ENCODE measurements at regions not wholly inside any gene's neighbourhood (a gene's known extent, or its start where the extent isn't known, plus 50 kb on each side); places are given as distances from the start of the nearest gene placed in this dataset.

- no peak for TF ChIP-seq CTCF (IDR thresholded peaks at IDR 0.05; ENCODE audit: control extremely low read depth, extremely low read depth, low read depth, missing control alignments)
- no peak for DNase-seq (ENCODE audit: extremely low spot score)
- ChIA-PET CTCF (no interaction called here), POLR2A (no interaction called here)
Observed at GRCh38 chr16:55264949-55265348, 59.1 kb upstream of the IRX6 start.

GRCh38 chr16:55265926-55266325 lies 58.1 kb upstream of the IRX6 start:
- ChIA-PET CTCF (interaction anchor here (1.3 to 2.5 kb wide), 2 partner anchors 15 to 249 kb away, joined by 3 to 7 read pairs; no protein-coding TSS in a partner anchor), POLR2A (no interaction called here)
- TF ChIP-seq CTCF (IDR thresholded peaks at IDR 0.05; ENCODE audit: control extremely low read depth, extremely low read depth, low read depth, missing control alignments): no peak
- DNase-seq (ENCODE audit: extremely low spot score): no peak

- ChIA-PET CTCF (no interaction called here), POLR2A (no interaction called here)
- DNase-seq (ENCODE audit: extremely low spot score): no peak
- TF ChIP-seq CTCF (IDR thresholded peaks at IDR 0.05; ENCODE audit: control extremely low read depth, extremely low read depth, low read depth, missing control alignments): no peak
Observed at GRCh38 chr16:55271945-55272513, 52.0 kb upstream of the IRX6 start.

GRCh38 chr16:55272744-55273143 lies 51.3 kb upstream of the IRX6 start:
- CTCF ChIA-PET: no interaction called here
- DNase-seq (ENCODE audit: extremely low spot score): no peak
- TF ChIP-seq CTCF (IDR thresholded peaks at IDR 0.05; ENCODE audit: control extremely low read depth, extremely low read depth, low read depth, missing control alignments): no peak
- POLR2A ChIA-PET: no interaction called here

- CTCF ChIA-PET: no interaction called here
Observed at GRCh38 chr16:55273356-55273755, 50.6 kb upstream of the IRX6 start.

GRCh38 chr16:55273959-55274358 lies 50.0 kb upstream of the IRX6 start:
- DNase-seq (ENCODE audit: extremely low spot score): no peak
- POLR2A ChIA-PET: no interaction called here
- CTCF ChIA-PET: no interaction called here
- TF ChIP-seq CTCF (IDR thresholded peaks at IDR 0.05; ENCODE audit: control extremely low read depth, extremely low read depth, low read depth, missing control alignments): no peak

More at GRCh38 chr16:55273356-55273755, 50.6 kb upstream of the IRX6 start:
- no peak for TF ChIP-seq CTCF (IDR thresholded peaks at IDR 0.05; ENCODE audit: control extremely low read depth, extremely low read depth, low read depth, missing control alignments)
- POLR2A ChIA-PET: no interaction called here
- no peak for DNase-seq (ENCODE audit: extremely low spot score)
